Posterior cingulate gyrus (tissue), 11 donors: ENCODE measurements at regions not wholly inside any gene's neighbourhood (a gene's known extent, or its start where the extent isn't known, plus 50 kb on each side); places are given as distances from the start of the nearest gene placed in this dataset.

Source experiments
- DNase-seq, 10 donors: peaks; one replicate each; pipeline versions ENCODE4 v3.0.0 to v3.0.0-alpha.2; 2020 to 2021; ENCODE audit warnings: mixed read lengths in 3 of 10
- intact Hi-C: fragments of 100-400 bp; cut with DNase I; formaldehyde crosslinking; loops from one replicate; pipeline ENCODE4 v1.15.1; 2023

DNA sequence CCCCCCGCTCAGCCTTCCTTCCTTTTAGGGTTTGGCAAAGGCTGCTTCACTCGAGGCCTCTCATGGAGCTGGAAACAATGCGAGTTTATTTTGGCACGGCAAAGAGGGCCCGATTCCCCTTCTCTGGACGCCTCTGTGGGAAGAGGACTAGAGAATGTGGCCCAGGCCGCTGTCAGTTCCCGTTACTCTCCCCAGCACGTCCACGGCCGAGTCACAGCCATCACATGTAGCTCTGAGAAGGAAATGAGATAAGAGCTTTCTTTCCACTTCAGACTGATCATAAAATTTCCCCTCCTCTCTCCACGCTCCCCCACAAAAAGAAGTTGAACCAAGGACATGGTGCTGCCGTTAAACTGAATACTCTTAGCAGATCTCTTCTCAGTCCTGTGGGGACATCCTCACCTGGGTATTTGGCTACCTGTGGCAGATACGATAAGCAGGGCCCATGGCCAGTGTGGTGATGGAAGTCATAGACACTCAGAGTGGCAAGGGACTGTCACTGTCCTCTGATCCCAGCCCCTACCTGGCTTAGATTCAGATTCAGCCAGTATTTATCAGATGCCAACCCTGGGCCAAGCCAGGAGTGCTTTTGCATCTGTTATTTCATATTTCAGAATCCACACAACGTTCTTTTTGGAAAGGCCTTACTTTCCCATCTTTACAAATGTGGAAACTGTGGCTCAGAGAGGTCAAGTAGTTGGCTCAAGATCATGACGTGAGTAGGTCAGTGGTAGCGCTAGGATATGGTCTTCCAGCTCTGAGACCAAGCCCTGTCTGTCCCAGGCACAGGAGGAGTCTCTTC, 101.2 kb downstream of the MCFD2 start:
- intact Hi-C loops: no loop called here
- no peak for DNase-seq

DNA sequence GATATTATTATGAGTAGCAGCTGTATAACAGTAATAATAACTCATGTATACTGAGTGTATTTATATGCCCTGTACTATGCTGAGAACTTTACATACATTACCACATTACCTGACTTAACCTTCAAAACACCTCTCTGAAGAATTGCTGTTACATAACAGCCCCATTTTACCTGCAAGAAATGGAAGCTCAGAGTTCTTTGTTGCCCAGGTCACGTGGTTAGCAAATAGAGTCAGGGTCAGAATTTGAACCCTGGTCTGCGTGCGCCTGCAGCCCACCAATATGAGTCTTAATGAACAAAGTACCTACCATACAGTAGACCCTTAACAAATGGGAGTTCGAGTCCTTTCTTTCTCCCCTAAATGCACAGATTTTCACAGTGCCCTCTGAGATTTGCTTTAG, 101.9 kb downstream of the MCFD2 start:
- intact Hi-C loops: no loop called here
- no peak for DNase-seq

DNA sequence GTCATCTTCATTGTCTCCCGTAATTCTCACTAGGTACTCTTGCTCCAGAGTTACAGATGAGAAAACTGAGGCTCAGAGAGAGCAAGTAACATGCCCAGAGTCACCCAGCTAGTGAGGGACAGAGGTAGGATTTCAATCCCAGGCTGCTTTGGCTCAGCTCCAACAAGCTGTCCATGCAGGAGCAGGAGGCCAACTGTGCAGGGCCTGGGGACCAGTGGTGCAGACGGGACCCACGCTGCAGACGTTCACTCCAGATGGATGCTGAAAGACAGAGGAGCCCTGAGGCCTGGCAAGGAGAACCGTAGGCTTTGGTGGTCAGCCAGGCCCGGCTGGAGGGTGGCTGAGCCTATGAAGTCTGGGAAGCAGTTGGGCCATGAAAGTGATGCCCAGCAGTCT, 102.6 kb downstream of the MCFD2 start:
- DNase-seq: no peak
- intact Hi-C loops: no loop called here
